ENCODE measurements at regions not wholly inside any gene's neighbourhood (a gene's known extent, or its start where the extent isn't known, plus 50 kb on each side); places are given as distances from the start of the nearest gene placed in this dataset.

DNA sequence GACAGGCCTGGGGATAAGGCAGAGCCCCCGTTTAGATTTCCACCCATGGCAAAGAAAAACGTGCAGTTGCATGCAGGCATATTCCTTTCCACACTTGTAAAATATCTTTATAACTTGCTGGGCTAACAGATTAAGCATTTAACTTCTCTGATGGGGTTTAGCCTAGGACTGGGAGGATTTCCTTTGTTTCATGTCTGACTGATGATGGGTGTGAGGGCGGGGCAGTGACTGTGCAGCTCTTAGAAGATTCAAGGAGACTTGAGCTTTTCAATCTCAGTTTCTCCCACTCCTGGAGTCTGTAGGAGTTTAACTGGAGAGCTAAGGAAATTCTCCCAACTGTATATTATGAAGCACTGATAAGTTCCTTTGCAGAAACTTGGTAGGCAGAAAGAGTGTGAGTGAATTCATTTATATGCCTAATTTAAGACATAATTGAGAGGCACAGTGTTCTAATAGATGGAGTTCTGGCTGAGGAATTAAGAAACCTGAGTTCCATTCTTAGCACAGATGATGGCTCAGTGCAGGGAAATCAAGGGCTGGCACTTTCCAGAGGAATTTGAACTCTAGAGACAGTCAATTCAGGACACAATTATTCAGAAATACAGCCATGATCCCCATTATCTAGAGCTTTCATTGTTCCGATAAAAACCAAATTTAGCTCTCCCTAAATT lies 214.6 kb upstream of the CNR1 start:
- Histone ChIP-seq H3K27ac (peak overlapping the region; percentile 81), H3K27me3 (replicated peaks) (no peaks in the 10 kb centered on the region), H3K36me3 (replicated peaks) (no peaks in the 10 kb centered on the region), H3K4me3 (ENCODE audit: low read depth, low read length) (no peak overlapping the region)
- TF ChIP-seq, protein P1, sequence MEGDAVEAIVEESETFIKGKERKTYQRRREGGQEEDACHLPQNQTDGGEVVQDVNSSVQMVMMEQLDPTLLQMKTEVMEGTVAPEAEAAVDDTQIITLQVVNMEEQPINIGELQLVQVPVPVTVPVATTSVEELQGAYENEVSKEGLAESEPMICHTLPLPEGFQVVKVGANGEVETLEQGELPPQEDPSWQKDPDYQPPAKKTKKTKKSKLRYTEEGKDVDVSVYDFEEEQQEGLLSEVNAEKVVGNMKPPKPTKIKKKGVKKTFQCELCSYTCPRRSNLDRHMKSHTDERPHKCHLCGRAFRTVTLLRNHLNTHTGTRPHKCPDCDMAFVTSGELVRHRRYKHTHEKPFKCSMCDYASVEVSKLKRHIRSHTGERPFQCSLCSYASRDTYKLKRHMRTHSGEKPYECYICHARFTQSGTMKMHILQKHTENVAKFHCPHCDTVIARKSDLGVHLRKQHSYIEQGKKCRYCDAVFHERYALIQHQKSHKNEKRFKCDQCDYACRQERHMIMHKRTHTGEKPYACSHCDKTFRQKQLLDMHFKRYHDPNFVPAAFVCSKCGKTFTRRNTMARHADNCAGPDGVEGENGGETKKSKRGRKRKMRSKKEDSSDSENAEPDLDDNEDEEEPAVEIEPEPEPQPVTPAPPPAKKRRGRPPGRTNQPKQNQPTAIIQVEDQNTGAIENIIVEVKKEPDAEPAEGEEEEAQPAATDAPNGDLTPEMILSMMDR (IDR thresholded peaks at IDR 0.05; ENCODE audit: low read depth, low read length, missing control alignments) = no peak
- peak; percentile 57 for DNase-seq
- in situ Hi-C loops (cut with HindIII; ENCODE audit: low pct_ligation_motif_present, low sequenced_read_pairs) = no loop called here

DNA sequence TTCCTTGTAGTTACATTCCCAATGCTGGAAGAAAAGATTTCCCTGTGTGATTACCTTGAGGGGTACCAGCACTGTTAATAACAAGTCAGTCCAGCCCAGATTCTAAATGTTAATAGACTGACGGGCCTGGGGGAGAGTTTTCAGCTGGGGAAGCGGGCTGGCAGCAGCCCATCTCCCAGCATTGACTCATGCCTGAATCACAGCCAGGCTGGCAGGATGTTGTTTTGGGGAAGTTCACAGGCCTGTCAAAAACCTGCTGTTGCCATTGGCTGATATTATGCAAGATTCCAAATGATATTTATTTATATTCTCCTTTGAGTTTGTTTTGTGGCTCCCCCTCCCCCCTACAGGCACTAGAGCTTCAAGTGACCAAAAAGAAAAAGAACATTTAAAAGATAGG lies 213.9 kb upstream of the CNR1 start:
- TF ChIP-seq, protein P1 (IDR thresholded peaks at IDR 0.05; ENCODE audit: low read depth, low read length, missing control alignments) = no peak
- in situ Hi-C loops (cut with HindIII; ENCODE audit: low pct_ligation_motif_present, low sequenced_read_pairs) = no loop called here
- peak overlapping the region; percentile 81 for H3K27ac ChIP-seq
- peak; percentile 90 for DNase-seq
- no peaks in the 10 kb centered on the region for H3K36me3 ChIP-seq (replicated peaks)
- no peaks in the 10 kb centered on the region for H3K27me3 ChIP-seq (replicated peaks)
- H3K4me3 ChIP-seq (ENCODE audit: low read depth, low read length) = no peak overlapping the region

DNA sequence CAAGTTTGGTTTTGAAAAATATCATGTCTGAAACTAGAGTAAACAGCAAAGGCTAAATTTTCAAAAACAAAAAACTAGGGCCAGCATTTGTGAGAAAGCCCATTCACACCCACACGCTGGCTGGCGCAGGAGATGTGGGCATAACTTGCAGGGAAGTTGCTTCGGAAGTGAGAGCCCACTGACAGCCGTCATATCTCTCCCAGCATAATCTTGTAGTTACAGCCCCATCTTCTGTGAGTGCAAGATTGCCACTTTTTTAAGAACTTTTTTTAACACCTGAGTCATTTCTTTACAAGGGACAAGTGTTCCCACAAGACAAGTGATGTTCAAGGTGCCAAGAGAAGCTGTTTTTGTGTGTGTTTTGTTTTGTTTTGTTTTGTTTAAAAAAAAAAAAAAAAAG lies 212.5 kb upstream of the CNR1 start:
- Histone ChIP-seq H3K36me3 (replicated peaks) (no peaks in the 10 kb centered on the region), H3K27ac (no peak overlapping the region), H3K27me3 (replicated peaks) (no peaks in the 10 kb centered on the region), H3K4me3 (ENCODE audit: low read depth, low read length) (no peak overlapping the region)
- TF ChIP-seq, protein P1 (IDR thresholded peaks at IDR 0.05; ENCODE audit: low read depth, low read length, missing control alignments) = no peak
- DNase-seq = no peak
- in situ Hi-C loops (cut with HindIII; ENCODE audit: low pct_ligation_motif_present, low sequenced_read_pairs) = no loop called here

DNA sequence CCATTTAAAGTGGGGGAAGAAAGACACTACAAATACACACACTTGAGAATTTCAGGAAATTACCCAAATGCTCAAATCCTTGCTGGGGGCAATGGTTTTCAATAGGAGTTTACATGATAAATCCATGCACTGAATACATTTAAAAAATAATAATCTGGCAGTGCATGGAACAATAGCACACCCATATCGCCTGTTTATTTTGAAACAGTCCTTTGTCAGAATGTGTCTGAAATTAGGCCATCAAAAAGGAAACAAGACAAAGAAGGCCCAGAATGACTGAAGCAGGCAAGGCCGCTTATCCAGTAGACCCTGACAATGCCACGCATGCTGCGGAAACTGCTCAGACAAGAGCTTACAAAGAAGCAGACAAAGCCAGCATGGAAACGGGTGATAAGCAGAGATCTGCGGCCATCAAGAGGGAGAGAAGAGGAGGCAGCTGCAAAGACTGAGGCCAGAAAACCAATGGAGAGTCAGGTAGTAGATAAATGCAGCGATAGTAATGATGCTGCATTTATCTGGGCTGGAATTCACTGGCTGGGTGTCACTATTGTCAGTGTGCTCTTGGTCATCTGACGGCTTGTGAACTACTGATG lies 211.9 kb upstream of the CNR1 start:
- DNase-seq = no peak
- Histone ChIP-seq H3K27ac (no peak overlapping the region), H3K4me3 (ENCODE audit: low read depth, low read length) (no peak overlapping the region), H3K36me3 (replicated peaks) (no peaks in the 10 kb centered on the region), H3K27me3 (replicated peaks) (no peaks in the 10 kb centered on the region)
- TF ChIP-seq, protein P1 (IDR thresholded peaks at IDR 0.05; ENCODE audit: low read depth, low read length, missing control alignments) = no peak
- in situ Hi-C loops (cut with HindIII; ENCODE audit: low pct_ligation_motif_present, low sequenced_read_pairs) = no loop called here

DNA sequence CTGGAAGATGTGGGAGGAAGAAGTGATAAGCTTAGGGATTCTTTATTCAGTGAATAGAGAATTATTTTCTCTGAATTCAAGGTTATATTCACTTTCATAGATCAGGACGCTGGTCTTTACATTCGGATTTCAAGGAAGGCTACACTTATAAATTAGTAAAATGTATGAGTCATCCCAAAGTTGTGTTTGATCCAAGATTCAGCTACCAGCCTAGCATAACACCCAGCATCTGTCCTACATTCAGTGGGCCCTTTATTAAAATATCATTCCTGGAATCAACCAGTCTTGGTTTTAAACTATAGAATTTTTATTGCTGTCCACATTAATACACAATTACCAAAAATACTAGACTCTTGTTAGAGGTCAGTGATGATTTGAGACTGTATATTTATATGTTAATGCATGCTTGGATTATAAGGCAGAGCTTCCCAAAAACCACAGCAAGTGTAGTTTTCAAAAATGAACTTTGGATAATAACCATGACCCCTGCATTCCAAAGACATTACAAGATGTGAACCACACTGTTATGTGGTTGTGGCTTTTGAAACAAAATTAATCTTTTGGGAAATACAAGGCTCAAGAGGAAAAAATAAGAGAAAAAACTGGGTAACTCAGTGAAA lies 210.7 kb upstream of the CNR1 start:
- H3K4me3 ChIP-seq (ENCODE audit: low read depth, low read length) = no peak overlapping the region
- no peaks in the 10 kb centered on the region for H3K27me3 ChIP-seq (replicated peaks)
- peak overlapping the region; percentile 77 for H3K27ac ChIP-seq
- TF ChIP-seq, protein P1 (IDR thresholded peaks at IDR 0.05; ENCODE audit: low read depth, low read length, missing control alignments) = no peak
- H3K36me3 ChIP-seq (replicated peaks) = no peaks in the 10 kb centered on the region
- in situ Hi-C loops (cut with HindIII; ENCODE audit: low pct_ligation_motif_present, low sequenced_read_pairs) = no loop called here
- peak; percentile 80 for DNase-seq

All from brain microvascular endothelial cell (primary cell).